ENCODE measurements at regions not wholly inside any gene's neighbourhood (a gene's known extent, or its start where the extent isn't known, plus 50 kb on each side); places are given as distances from the start of the nearest gene placed in this dataset.

- Histone ChIP-seq H3K36me3 (ENCODE audit: control insufficient read depth, insufficient read depth, low read length) (no peaks in the 10 kb centered on the region), H3K27ac (ENCODE audit: low read length) (no peak overlapping the region), H3K4me3 (ENCODE audit: low read length) (no peak overlapping the region), H3K4me1 (ENCODE audit: control insufficient read depth, insufficient read depth, low read length) (no peaks in the 10 kb centered on the region), H3K9me3 (ENCODE audit: control insufficient read depth, insufficient read depth, low read length) (no peaks in the 10 kb centered on the region), H3K27me3 (ENCODE audit: control insufficient read depth, insufficient read depth, low read length) (no peaks in the 10 kb centered on the region)
- no CpG with 5 or more reads among the region's 4 CpGs for WGBS (ENCODE audit: insufficient coverage, insufficient read length)
- DNase-seq (ENCODE audit: low read depth, low spot score) = no peak
Observed at GRCh38 chrX:42460706-42461105, 317.3 kb downstream of the PPP1R2C start.

- H3K36me3 ChIP-seq (ENCODE audit: control insufficient read depth, insufficient read depth, low read length) = no peaks in the 10 kb centered on the region
- H3K4me1 ChIP-seq (ENCODE audit: control insufficient read depth, insufficient read depth, low read length) = no peaks in the 10 kb centered on the region
- DNase-seq (ENCODE audit: low read depth, low spot score) = no peak
- no peaks in the 10 kb centered on the region for H3K27me3 ChIP-seq (ENCODE audit: control insufficient read depth, insufficient read depth, low read length)
- H3K4me3 ChIP-seq (ENCODE audit: low read length) = no peak overlapping the region
- H3K9me3 ChIP-seq (ENCODE audit: control insufficient read depth, insufficient read depth, low read length) = no peaks in the 10 kb centered on the region
- H3K27ac ChIP-seq (ENCODE audit: low read length) = no peak overlapping the region
Observed at GRCh38 chrX:42459735-42460134, 318.2 kb downstream of the PPP1R2C start.

GRCh38 chrX:42456176-42456700 is 321.7 kb downstream of the PPP1R2C start:
- H3K4me1 ChIP-seq (ENCODE audit: control insufficient read depth, insufficient read depth, low read length) = no peaks in the 10 kb centered on the region
- no peaks in the 10 kb centered on the region for H3K9me3 ChIP-seq (ENCODE audit: control insufficient read depth, insufficient read depth, low read length)
- no peak for DNase-seq (ENCODE audit: low read depth, low spot score)
- H3K36me3 ChIP-seq (ENCODE audit: control insufficient read depth, insufficient read depth, low read length) = no peaks in the 10 kb centered on the region
- no CpG with 5 or more reads among the region's 9 CpGs for WGBS (ENCODE audit: insufficient coverage, insufficient read length)
- no peaks in the 10 kb centered on the region for H3K27me3 ChIP-seq (ENCODE audit: control insufficient read depth, insufficient read depth, low read length)
- H3K4me3 ChIP-seq (ENCODE audit: low read length) = no peak overlapping the region
- no peak overlapping the region for H3K27ac ChIP-seq (ENCODE audit: low read length)

GRCh38 chrX:42450228-42450627 is 327.7 kb downstream of the PPP1R2C start:
- H3K9me3 ChIP-seq (ENCODE audit: control insufficient read depth, insufficient read depth, low read length) = no peaks in the 10 kb centered on the region
- H3K36me3 ChIP-seq (ENCODE audit: control insufficient read depth, insufficient read depth, low read length) = no peaks in the 10 kb centered on the region
- no peak overlapping the region for H3K27ac ChIP-seq (ENCODE audit: low read length)
- no peak overlapping the region for H3K4me3 ChIP-seq (ENCODE audit: low read length)
- no peaks in the 10 kb centered on the region for H3K27me3 ChIP-seq (ENCODE audit: control insufficient read depth, insufficient read depth, low read length)
- DNase-seq (ENCODE audit: low read depth, low spot score) = no peak
- no peaks in the 10 kb centered on the region for H3K4me1 ChIP-seq (ENCODE audit: control insufficient read depth, insufficient read depth, low read length)

GRCh38 chrX:42443267-42443666 is 334.7 kb downstream of the PPP1R2C start:
- Histone ChIP-seq H3K27me3 (ENCODE audit: control insufficient read depth, insufficient read depth, low read length) (no peaks in the 10 kb centered on the region), H3K36me3 (ENCODE audit: control insufficient read depth, insufficient read depth, low read length) (no peaks in the 10 kb centered on the region), H3K4me3 (ENCODE audit: low read length) (no peak overlapping the region), H3K9me3 (ENCODE audit: control insufficient read depth, insufficient read depth, low read length) (no peaks in the 10 kb centered on the region), H3K27ac (ENCODE audit: low read length) (no peak overlapping the region), H3K4me1 (ENCODE audit: control insufficient read depth, insufficient read depth, low read length) (no peaks in the 10 kb centered on the region)
- no CpG with 5 or more reads among the region's 1 CpG for WGBS (ENCODE audit: insufficient coverage, insufficient read length)
- DNase-seq (ENCODE audit: low read depth, low spot score) = no peak

GRCh38 chrX:42442745-42443144 is 335.2 kb downstream of the PPP1R2C start:
- H3K4me3 ChIP-seq (ENCODE audit: low read length) = no peak overlapping the region
- no peaks in the 10 kb centered on the region for H3K9me3 ChIP-seq (ENCODE audit: control insufficient read depth, insufficient read depth, low read length)
- no peaks in the 10 kb centered on the region for H3K4me1 ChIP-seq (ENCODE audit: control insufficient read depth, insufficient read depth, low read length)
- H3K36me3 ChIP-seq (ENCODE audit: control insufficient read depth, insufficient read depth, low read length) = no peaks in the 10 kb centered on the region
- no peak overlapping the region for H3K27ac ChIP-seq (ENCODE audit: low read length)
- DNase-seq (ENCODE audit: low read depth, low spot score) = no peak
- no peaks in the 10 kb centered on the region for H3K27me3 ChIP-seq (ENCODE audit: control insufficient read depth, insufficient read depth, low read length)

GRCh38 chrX:42437211-42437610 is 340.8 kb downstream of the PPP1R2C start:
- Histone ChIP-seq H3K4me1 (ENCODE audit: control insufficient read depth, insufficient read depth, low read length) (0 out of 2 replicates have a peak, but pooled peaks cover 1% of the 10 kb centered on the region), H3K9me3 (ENCODE audit: control insufficient read depth, insufficient read depth, low read length) (no peaks in the 10 kb centered on the region), H3K27ac (ENCODE audit: low read length) (no peak overlapping the region), H3K36me3 (ENCODE audit: control insufficient read depth, insufficient read depth, low read length) (no peaks in the 10 kb centered on the region), H3K4me3 (ENCODE audit: low read length) (no peak overlapping the region), H3K27me3 (ENCODE audit: control insufficient read depth, insufficient read depth, low read length) (no peaks in the 10 kb centered on the region)
- no peak for DNase-seq (ENCODE audit: low read depth, low spot score)
- WGBS (ENCODE audit: insufficient coverage, insufficient read length) = no CpG with 5 or more reads among the region's 1 CpG

GRCh38 chrX:42434458-42435166 is 343.4 kb downstream of the PPP1R2C start:
- DNase-seq (ENCODE audit: low read depth, low spot score) = no peak
- no peak overlapping the region for H3K27ac ChIP-seq (ENCODE audit: low read length)
- H3K36me3 ChIP-seq (ENCODE audit: control insufficient read depth, insufficient read depth, low read length) = no peaks in the 10 kb centered on the region
- H3K4me1 ChIP-seq (ENCODE audit: control insufficient read depth, insufficient read depth, low read length) = 0 out of 2 replicates have a peak, but pooled peaks cover 1% of the 10 kb centered on the region
- no peaks in the 10 kb centered on the region for H3K27me3 ChIP-seq (ENCODE audit: control insufficient read depth, insufficient read depth, low read length)
- no peak overlapping the region for H3K4me3 ChIP-seq (ENCODE audit: low read length)
- H3K9me3 ChIP-seq (ENCODE audit: control insufficient read depth, insufficient read depth, low read length) = no peaks in the 10 kb centered on the region
- WGBS (ENCODE audit: insufficient coverage, insufficient read length) = no CpG with 5 or more reads among the region's 4 CpGs

GRCh38 chrX:42432552-42432951 is 345.4 kb downstream of the PPP1R2C start:
- no peak overlapping the region for H3K27ac ChIP-seq (ENCODE audit: low read length)
- no peak overlapping the region for H3K4me3 ChIP-seq (ENCODE audit: low read length)
- DNase-seq (ENCODE audit: low read depth, low spot score) = no peak
- no peaks in the 10 kb centered on the region for H3K36me3 ChIP-seq (ENCODE audit: control insufficient read depth, insufficient read depth, low read length)
- no CpG with 5 or more reads among the region's 2 CpGs for WGBS (ENCODE audit: insufficient coverage, insufficient read length)
- 0 out of 2 replicates have a peak, but pooled peaks cover 1% of the 10 kb centered on the region for H3K4me1 ChIP-seq (ENCODE audit: control insufficient read depth, insufficient read depth, low read length)
- H3K9me3 ChIP-seq (ENCODE audit: control insufficient read depth, insufficient read depth, low read length) = no peaks in the 10 kb centered on the region
- H3K27me3 ChIP-seq (ENCODE audit: control insufficient read depth, insufficient read depth, low read length) = no peaks in the 10 kb centered on the region

GRCh38 chrX:42422961-42423360 is 355.0 kb downstream of the PPP1R2C start:
- Histone ChIP-seq H3K9me3 (ENCODE audit: control insufficient read depth, insufficient read depth, low read length) (no peaks in the 10 kb centered on the region), H3K36me3 (ENCODE audit: control insufficient read depth, insufficient read depth, low read length) (no peaks in the 10 kb centered on the region), H3K4me3 (ENCODE audit: low read length) (no peak overlapping the region), H3K27me3 (ENCODE audit: control insufficient read depth, insufficient read depth, low read length) (no peaks in the 10 kb centered on the region), H3K4me1 (ENCODE audit: control insufficient read depth, insufficient read depth, low read length) (no peaks in the 10 kb centered on the region), H3K27ac (ENCODE audit: low read length) (no peak overlapping the region)
- no peak for DNase-seq (ENCODE audit: low read depth, low spot score)
- WGBS (ENCODE audit: insufficient coverage, insufficient read length) = no CpG with 5 or more reads among the region's 4 CpGs

GRCh38 chrX:42420426-42420825 is 357.5 kb downstream of the PPP1R2C start:
- Histone ChIP-seq H3K36me3 (ENCODE audit: control insufficient read depth, insufficient read depth, low read length) (no peaks in the 10 kb centered on the region), H3K27me3 (ENCODE audit: control insufficient read depth, insufficient read depth, low read length) (no peaks in the 10 kb centered on the region), H3K9me3 (ENCODE audit: control insufficient read depth, insufficient read depth, low read length) (no peaks in the 10 kb centered on the region), H3K4me3 (ENCODE audit: low read length) (no peak overlapping the region), H3K27ac (ENCODE audit: low read length) (no peak overlapping the region), H3K4me1 (ENCODE audit: control insufficient read depth, insufficient read depth, low read length) (no peaks in the 10 kb centered on the region)
- no peak for DNase-seq (ENCODE audit: low read depth, low spot score)
- no CpG with 5 or more reads among the region's 4 CpGs for WGBS (ENCODE audit: insufficient coverage, insufficient read length)
